ENCODE measurements at regions not wholly inside any gene's neighbourhood (a gene's known extent, or its start where the extent isn't known, plus 50 kb on each side); places are given as distances from the start of the nearest gene placed in this dataset.

- TF ChIP-seq CTCF (IDR thresholded peaks at IDR 0.05) (no peak), POLR2A (IDR thresholded peaks at IDR 0.05) (no peak)
Measured at GRCh38 chr7:110373416-110373815, 717.5 kb upstream of the LRRN3 start.
